Panc1 (cell line): ENCODE measurements at regions not wholly inside any gene's neighbourhood (a gene's known extent, or its start where the extent isn't known, plus 50 kb on each side); places are given as distances from the start of the nearest gene placed in this dataset.

Experiments
- ATAC-seq: fragments of 200-7000 bp; cut with Tn5 transposase; 2 replicates; pipeline ENCODE4 v1.9.1; 2020; ENCODE audit warnings: mild to moderate bottlenecking, moderate library complexity
- BruUV-seq: library from RNA; stranded (reverse); fragments of 400-500 nt; replicated peaks from 2 replicates; lab custom pipeline; 2021; lab: Mats Ljungman, UMichigan
- CTCF ChIA-PET: fragments of 300-600 bp; sonication (Branson Sonifier 250); formaldehyde crosslinking; loops from one replicate; lab custom pipeline; 2022; ENCODE audit warnings: antibody characterized with exemption; lab: Charles Lee
- POLR2A ChIA-PET: fragments of 300-600 bp; sonication (Branson Sonifier 250); formaldehyde crosslinking; loops from one replicate; lab custom pipeline; 2022; ENCODE audit warnings: antibody characterized with exemption; lab: Charles Lee
- DNase-seq: peaks from one replicate; pipeline ENCODE4 v3.0.0-alpha.2; 2010; ENCODE audit warnings: low read depth, low spot score
- H3K27ac ChIP-seq: 2 replicates; pipeline ENCODE4 v1.5.1; 2011; ENCODE audit warnings: mild to moderate bottlenecking, low read length, inconsistent platforms
- H3K27me3 ChIP-seq: fragments of 200-500 bp; sonication (Bioruptor generic); 2 replicates; pipeline ENCODE4 v1.6.0; 2014; ENCODE audit warnings: low read length, inconsistent platforms; ENCODE audit not compliant: control insufficient read depth, insufficient read depth
- H3K36me3 ChIP-seq: fragments of 200-500 bp; sonication (Bioruptor generic); 2 replicates; pipeline ENCODE4 v1.5.1; 2014; ENCODE audit warnings: inconsistent platforms, mild to moderate bottlenecking, low read length, moderate library complexity; ENCODE audit not compliant: control insufficient read depth, insufficient read depth
- H3K4me1 ChIP-seq: 2 replicates; pipeline ENCODE4 v1.5.1; 2011; ENCODE audit warnings: inconsistent platforms, mild to moderate bottlenecking, low read length, moderate library complexity; ENCODE audit not compliant: control insufficient read depth, insufficient read depth
- H3K4me3 ChIP-seq, 2 experiments: 2 replicates each; pipeline ENCODE4 v1.5.1; 2011 to 2012; ENCODE audit warnings: low read depth in 2 of 2, low read length in 2 of 2, mild to moderate bottlenecking in 2 of 2, inconsistent platforms in 1 of 2, moderate library complexity in 1 of 2
- H3K9me3 ChIP-seq: fragments of 200-500 bp; sonication (Bioruptor generic); 2 replicates; pipeline ENCODE4 v1.5.1; 2014; ENCODE audit warnings: low read depth, mild to moderate bottlenecking, inconsistent platforms, low read length, moderate library complexity; ENCODE audit not compliant: control insufficient read depth, insufficient read depth
- CTCF ChIP-seq: fragments of 450-650 bp; IDR thresholded peaks from 2 replicates; pipeline ENCODE4 v1.5.1; 2017; ENCODE audit warnings: mild to moderate bottlenecking
- POLR2AphosphoS5 ChIP-seq: IDR thresholded peaks from 2 replicates; pipeline ENCODE4 v1.6.1; 2012; ENCODE audit warnings: mild to moderate bottlenecking, low read depth, low read length, moderate library complexity
- REST ChIP-seq, 2 experiments: IDR thresholded peaks; 2 replicates each; pipeline ENCODE4 v1.6.1; 2011 to 2012; ENCODE audit warnings: low read depth in 2 of 2, control low read depth in 1 of 2, low read length in 1 of 2, mild to moderate bottlenecking in 1 of 2, moderate library complexity in 1 of 2; ENCODE audit not compliant: insufficient read depth in 1 of 2
- SIN3A ChIP-seq: IDR thresholded peaks from 2 replicates; pipeline ENCODE4 v1.6.1; 2012; ENCODE audit warnings: low read depth, mild to moderate bottlenecking, low read length, moderate library complexity, borderline replicate concordance; ENCODE audit not compliant: insufficient read depth
- TCF7L2 ChIP-seq: IDR thresholded peaks from 2 replicates; pipeline ENCODE4 v1.6.1; 2011; ENCODE audit warnings: mild to moderate bottlenecking, low read depth, low read length, inconsistent platforms
- in situ Hi-C: cut with HindIII; loops from 2 replicates; pipeline ENCODE4 v1.10.0; 2016; ENCODE audit warnings: low sequenced_read_pairs, low pct_unique_long_range_greater_than_20kb
- intact Hi-C: fragments of 100-400 bp; cut with micrococcal nuclease; formaldehyde crosslinking; loops from one replicate; pipeline ENCODE4 v1.10.0; 2022; ENCODE audit not compliant: unreplicated experiment

- intact Hi-C loops (no loop called here), in situ Hi-C loops (no loop called here)
- no peaks in the 10 kb centered on the region for H3K9me3 ChIP-seq
- no peaks in the 10 kb centered on the region for H3K4me1 ChIP-seq
- BruUV-seq, result no TSS peak
- no peaks in the 10 kb centered on the region for H3K36me3 ChIP-seq
- ChIA-PET CTCF (no interaction called here), POLR2A (no interaction called here)
- no peaks in the 10 kb centered on the region for H3K27me3 ChIP-seq
- ATAC-seq (no peak), DNase-seq (no peak)
- TF ChIP-seq REST (IDR thresholded peaks at IDR 0.05; ENCODE audit: insufficient read depth in 1 of 2, low read depth in 2 of 2, low read length in 1 of 2) (no peak), CTCF (no peak), POLR2AphosphoS5 (no peak), SIN3A (no peak), TCF7L2 (no peak)
- H3K4me3 ChIP-seq, result no peak overlapping the region
- H3K27ac ChIP-seq, result no peak overlapping the region
These were observed 293.9 kb upstream of the AMIGO2 start for GRCh38 chr12:47373554-47374150.

- no peaks in the 10 kb centered on the region for H3K9me3 ChIP-seq
These were observed 290.7 kb upstream of the AMIGO2 start for GRCh38 chr12:47370421-47370820.

More at GRCh38 chr12:47370421-47370820, 290.7 kb upstream of the AMIGO2 start:
- ATAC-seq (no peak), DNase-seq (no peak)
- Histone ChIP-seq H3K4me1 (no peaks in the 10 kb centered on the region), H3K27me3 (no peaks in the 10 kb centered on the region), H3K36me3 (no peaks in the 10 kb centered on the region), H3K27ac (no peak overlapping the region), H3K4me3 (no peak overlapping the region)
- no TSS peak for BruUV-seq
- ChIA-PET POLR2A (no interaction called here), CTCF (interaction anchor here (0.7 kb wide), 1 partner anchor 1288 kb away, joined by 5 read pairs; no protein-coding TSS in a partner anchor)
- in situ Hi-C loops (no loop called here), intact Hi-C loops (no loop called here)
- no peak for TF ChIP-seq SIN3A
- no peak for TF ChIP-seq REST (IDR thresholded peaks at IDR 0.05; ENCODE audit: insufficient read depth in 1 of 2, low read depth in 2 of 2, low read length in 1 of 2)
- TF ChIP-seq POLR2AphosphoS5, result no peak
- TF ChIP-seq CTCF, result no peak
- TF ChIP-seq TCF7L2, result no peak
